NB4 (cell line): ENCODE measurements at regions not wholly inside any gene's neighbourhood (a gene's known extent, or its start where the extent isn't known, plus 50 kb on each side); places are given as distances from the start of the nearest gene placed in this dataset.

ENCODE experiments used
- MYC ChIP-seq: IDR thresholded peaks from 2 replicates; pipeline ENCODE4 v1.6.1; 2011; ENCODE audit warnings: low read depth, low read length
- POLR2A ChIP-seq: IDR thresholded peaks from 2 replicates; pipeline ENCODE4 v1.6.1; 2011; ENCODE audit warnings: mild to moderate bottlenecking; ENCODE audit not compliant: insufficient read length; ENCODE audit errors: extremely low read depth
- TF ChIP-seq, protein P1 (sequence below): IDR thresholded peaks from one replicate; pipeline ENCODE4 v1.5.1; 2012; ENCODE audit warnings: low read depth, low read length

DNA sequence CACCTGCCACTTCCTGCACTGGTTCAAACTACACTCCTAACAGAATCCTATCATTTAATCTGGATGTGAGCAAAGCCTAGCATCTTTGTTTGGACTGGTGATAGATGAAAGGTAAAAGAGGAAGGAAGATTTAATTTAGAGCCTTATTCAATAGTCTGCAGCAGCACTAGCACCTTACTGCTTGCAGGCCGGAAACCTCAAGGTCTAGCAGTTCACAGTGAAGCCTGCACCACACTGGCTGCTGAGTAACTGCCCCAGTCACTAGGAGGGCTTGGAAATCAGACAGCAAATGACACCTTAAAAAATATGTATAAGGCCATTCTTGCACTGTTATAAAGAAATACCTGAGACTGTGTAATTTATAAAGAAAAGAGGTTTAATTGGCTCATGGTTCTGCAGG lies 358.0 kb downstream of the DAD1 start:
- TF ChIP-seq, protein P1, sequence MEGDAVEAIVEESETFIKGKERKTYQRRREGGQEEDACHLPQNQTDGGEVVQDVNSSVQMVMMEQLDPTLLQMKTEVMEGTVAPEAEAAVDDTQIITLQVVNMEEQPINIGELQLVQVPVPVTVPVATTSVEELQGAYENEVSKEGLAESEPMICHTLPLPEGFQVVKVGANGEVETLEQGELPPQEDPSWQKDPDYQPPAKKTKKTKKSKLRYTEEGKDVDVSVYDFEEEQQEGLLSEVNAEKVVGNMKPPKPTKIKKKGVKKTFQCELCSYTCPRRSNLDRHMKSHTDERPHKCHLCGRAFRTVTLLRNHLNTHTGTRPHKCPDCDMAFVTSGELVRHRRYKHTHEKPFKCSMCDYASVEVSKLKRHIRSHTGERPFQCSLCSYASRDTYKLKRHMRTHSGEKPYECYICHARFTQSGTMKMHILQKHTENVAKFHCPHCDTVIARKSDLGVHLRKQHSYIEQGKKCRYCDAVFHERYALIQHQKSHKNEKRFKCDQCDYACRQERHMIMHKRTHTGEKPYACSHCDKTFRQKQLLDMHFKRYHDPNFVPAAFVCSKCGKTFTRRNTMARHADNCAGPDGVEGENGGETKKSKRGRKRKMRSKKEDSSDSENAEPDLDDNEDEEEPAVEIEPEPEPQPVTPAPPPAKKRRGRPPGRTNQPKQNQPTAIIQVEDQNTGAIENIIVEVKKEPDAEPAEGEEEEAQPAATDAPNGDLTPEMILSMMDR: no peak
- TF ChIP-seq POLR2A (no peak), MYC (no peak)
